IMR-90 (cell line): ENCODE measurements at regions not wholly inside any gene's neighbourhood (a gene's known extent, or its start where the extent isn't known, plus 50 kb on each side); places are given as distances from the start of the nearest gene placed in this dataset.

Source experiments
- ATAC-seq: fragments of 200-7000 bp; cut with Tn5 transposase; 2 replicates; pipeline ENCODE4 v1.9.1; 2020; ENCODE audit warnings: low read depth, mild to moderate bottlenecking, moderate library complexity
- BruUV-seq: library from RNA; stranded (reverse); fragments of 400-500 nt; replicated peaks from 2 replicates; lab custom pipeline; 2021; lab: Mats Ljungman, UMichigan
- CTCF ChIA-PET: fragments of 300-600 bp; formaldehyde crosslinking; extraction: SDS; loops from one replicate; lab custom pipeline; 2021; ENCODE audit warnings: antibody characterized with exemption; lab: Yijun Ruan, JAX
- POLR2A ChIA-PET: fragments of 300-600 bp; sonication (Branson Sonifier 250); formaldehyde crosslinking; loops from one replicate; lab custom pipeline; 2022; ENCODE audit warnings: antibody characterized with exemption; ENCODE audit not compliant: unreplicated experiment; lab: Charles Lee
- DNase-seq: peaks from one replicate; pipeline ENCODE4 v3.0.0; 2013
- H2AFZ ChIP-seq: replicated peaks from 2 replicates; pipeline ENCODE3; 2013; ENCODE audit warnings: low read length, mild to moderate bottlenecking; ENCODE audit not compliant: poor library complexity
- H2AK5ac ChIP-seq: 2 replicates; pipeline ENCODE4 v1.6.1; 2013; ENCODE audit warnings: low read depth, low read length, inconsistent platforms
- H2AK9ac ChIP-seq: replicated peaks from 2 replicates; pipeline ENCODE3; 2013; ENCODE audit warnings: mild to moderate bottlenecking, low read depth, low read length, moderate library complexity; ENCODE audit not compliant: poor library complexity
- H2BK120ac ChIP-seq: 2 replicates; pipeline ENCODE4 v1.6.1; 2013; ENCODE audit warnings: low read depth, low read length, inconsistent platforms
- H2BK15ac ChIP-seq: 3 replicates; pipeline ENCODE4 v1.6.1; 2013; ENCODE audit warnings: low read depth, low read length, inconsistent platforms
- H2BK20ac ChIP-seq: 2 replicates; pipeline ENCODE4 v1.6.1; 2013; ENCODE audit warnings: low read depth, mild to moderate bottlenecking, inconsistent platforms, low read length, moderate library complexity
- H2BK5ac ChIP-seq: 2 replicates; pipeline ENCODE4 v1.6.1; 2013; ENCODE audit warnings: mild to moderate bottlenecking, low read depth, low read length, inconsistent platforms; ENCODE audit not compliant: poor library complexity, severe bottlenecking
- H3K14ac ChIP-seq: replicated peaks from 2 replicates; pipeline ENCODE4 v1.6.1; 2013; ENCODE audit warnings: low read depth, low read length, inconsistent platforms
- H3K18ac ChIP-seq: 2 replicates; pipeline ENCODE4 v1.6.1; 2013; ENCODE audit warnings: low read depth, low read length, control low read depth
- H3K23ac ChIP-seq: 2 replicates; pipeline ENCODE4 v1.6.1; 2013; ENCODE audit warnings: low read depth, low read length, inconsistent platforms
- H3K27ac ChIP-seq: 2 replicates; pipeline ENCODE4 v1.5.1; 2013; ENCODE audit warnings: mild to moderate bottlenecking, control low read depth, low read length; ENCODE audit not compliant: insufficient read depth
- H3K27me3 ChIP-seq: 2 replicates; pipeline ENCODE4 v1.6.1; 2013; ENCODE audit warnings: low read length; ENCODE audit not compliant: control insufficient read depth, insufficient read depth
- H3K36me3 ChIP-seq: 2 replicates; pipeline ENCODE4 v1.6.1; 2013; ENCODE audit warnings: low read length, mixed read lengths; ENCODE audit not compliant: control insufficient read depth, insufficient read depth
- H3K4ac ChIP-seq: 2 replicates; pipeline ENCODE4 v1.6.1; 2013; ENCODE audit warnings: low read depth, low read length, inconsistent platforms
- H3K4me1 ChIP-seq: 2 replicates; pipeline ENCODE4 v1.6.1; 2013; ENCODE audit warnings: low read length, mixed read lengths; ENCODE audit not compliant: control insufficient read depth, insufficient read depth
- H3K4me2 ChIP-seq: 2 replicates; pipeline ENCODE4 v1.6.1; 2013; ENCODE audit warnings: low read depth, mild to moderate bottlenecking, control low read depth, low read length, moderate library complexity
- H3K4me3 ChIP-seq: 2 replicates; pipeline ENCODE4 v1.5.1; 2013; ENCODE audit warnings: low read depth, mild to moderate bottlenecking, control low read depth, low read length, moderate library complexity; ENCODE audit not compliant: insufficient read depth
- H3K56ac ChIP-seq: 2 replicates; pipeline ENCODE4 v1.6.1; 2013; ENCODE audit warnings: low read length, inconsistent platforms; ENCODE audit not compliant: insufficient read depth; ENCODE audit errors: extremely low read depth
- H3K79me1 ChIP-seq, 2 experiments: 2 replicates each; pipeline ENCODE4 v1.6.1; 2013; ENCODE audit warnings: low read length in 2 of 2, inconsistent platforms in 1 of 2, low read depth in 1 of 2
- H3K9ac ChIP-seq: 2 replicates; pipeline ENCODE4 v1.6.1; 2013; ENCODE audit warnings: low read depth, low read length, control low read depth
- H3K9me1 ChIP-seq: 2 replicates; pipeline ENCODE4 v1.6.1; 2013; ENCODE audit warnings: low read length, inconsistent platforms; ENCODE audit not compliant: insufficient read depth
- H3K9me3 ChIP-seq: 2 replicates; pipeline ENCODE4 v1.6.1; 2013; ENCODE audit warnings: low read length; ENCODE audit not compliant: control insufficient read depth, insufficient read depth
- H4K20me1 ChIP-seq: 2 replicates; pipeline ENCODE4 v1.6.1; 2013; ENCODE audit warnings: low read length, inconsistent platforms; ENCODE audit not compliant: insufficient read depth
- H4K5ac ChIP-seq: 2 replicates; pipeline ENCODE4 v1.6.1; 2013; ENCODE audit warnings: mild to moderate bottlenecking, low read depth, low read length, control low read depth
- H4K8ac ChIP-seq, 2 experiments: 2 replicates each; pipeline ENCODE4 v1.6.1; 2013; ENCODE audit warnings: low read depth in 2 of 2, low read length in 2 of 2, control low read depth in 1 of 2, inconsistent platforms in 1 of 2
- H4K91ac ChIP-seq: 2 replicates; pipeline ENCODE4 v1.6.1; 2013; ENCODE audit warnings: low read depth, low read length, inconsistent platforms; ENCODE audit not compliant: insufficient read depth
- BHLHE40 ChIP-seq: fragments of 150-350 bp; IDR thresholded peaks from 2 replicates; pipeline ENCODE4 v1.6.1; 2016; ENCODE audit warnings: mild to moderate bottlenecking, low read depth, low read length
- CEBPB ChIP-seq: IDR thresholded peaks from 2 replicates; pipeline ENCODE4 v1.6.1; 2012; ENCODE audit warnings: low read depth, low read length, improper control_type of control experiment
- CHD1 ChIP-seq: IDR thresholded peaks from 2 replicates; pipeline ENCODE4 v1.6.1; 2012; ENCODE audit warnings: low read depth, low read length, improper control_type of control experiment
- FOS ChIP-seq: fragments of 150-350 bp; IDR thresholded peaks from 2 replicates; pipeline ENCODE4 v1.6.1; 2016; ENCODE audit warnings: low read depth, low read length
- MAFK ChIP-seq: IDR thresholded peaks from 2 replicates; pipeline ENCODE4 v1.6.1; 2012; ENCODE audit warnings: low read depth, low read length, improper control_type of control experiment
- MAZ ChIP-seq: IDR thresholded peaks from 2 replicates; pipeline ENCODE4 v1.6.1; 2012; ENCODE audit warnings: low read depth, mild to moderate bottlenecking, low read length, improper control_type of control experiment, moderate library complexity, borderline replicate concordance
- MXI1 ChIP-seq: IDR thresholded peaks from 2 replicates; pipeline ENCODE4 v1.6.1; 2012; ENCODE audit warnings: low read depth, mild to moderate bottlenecking, low read length, moderate library complexity, borderline replicate concordance
- NFE2L2 ChIP-seq: fragments of 150-350 bp; IDR thresholded peaks from 2 replicates; pipeline ENCODE4 v1.6.1; 2016; ENCODE audit warnings: low read depth, mild to moderate bottlenecking, low read length
- POLR2A ChIP-seq: IDR thresholded peaks from 2 replicates; pipeline ENCODE4 v1.6.1; 2012; ENCODE audit warnings: mild to moderate bottlenecking, low read depth, low read length
- RAD21 ChIP-seq: IDR thresholded peaks from 2 replicates; pipeline ENCODE4 v1.6.1; 2012; ENCODE audit warnings: low read length, improper control_type of control experiment
- RCOR1 ChIP-seq: IDR thresholded peaks from 2 replicates; pipeline ENCODE4 v1.6.1; 2012; ENCODE audit warnings: mild to moderate bottlenecking, low read length, improper control_type of control experiment; ENCODE audit not compliant: insufficient replicate concordance
- RFX5 ChIP-seq: IDR thresholded peaks from 2 replicates; pipeline ENCODE4 v1.8.0; 2012; ENCODE audit warnings: low read depth, mild to moderate bottlenecking, low read length, moderate library complexity
- SMC3 ChIP-seq: fragments of 150-350 bp; IDR thresholded peaks from 2 replicates; pipeline ENCODE4 v1.6.1; 2016; ENCODE audit warnings: low read depth, mild to moderate bottlenecking, antibody characterized with exemption, low read length, moderate library complexity
- WGBS, 2 experiments: methylation state at CpG; one replicate each; pipeline versions ENCODE4 v1.1.5 to v1.1.7; 2013; ENCODE audit warnings: missing lambda C conversion rate in 2 of 2; ENCODE audit not compliant: insufficient read length in 1 of 2; ENCODE audit errors: extremely low coverage in 2 of 2; 5-methylcytosine and 5-hydroxymethylcytosine counted together
- dilution Hi-C: fragments of 300-500 bp; cut with HindIII; formaldehyde crosslinking; loops from one replicate; pipeline ENCODE4 v1.14.3; 2018; ENCODE audit warnings: low sequenced_read_pairs; ENCODE audit not compliant: unreplicated experiment
- in situ Hi-C: fragments of 300-500 bp; cut with MboI; formaldehyde crosslinking; loops from 3 replicates; pipeline ENCODE4 v1.14.3; 2019; ENCODE audit warnings: low sequenced_read_pairs, inconsistent platforms, mixed read lengths
- intact Hi-C: fragments of 100-400 bp; cut with micrococcal nuclease; formaldehyde crosslinking; loops from 2 replicates; pipeline ENCODE4 v1.10.0; 2022
- TF ChIP-seq, protein P1 (sequence below): conservative IDR thresholded peaks from 2 replicates; pipeline ENCODE4 v1.5.1; 2012; ENCODE audit warnings: mild to moderate bottlenecking, low read depth, low read length, improper control_type of control experiment
- TF ChIP-seq, protein P2 (sequence below): fragments of 150-350 bp; IDR thresholded peaks from 2 replicates; pipeline ENCODE4 v1.6.1; 2017; ENCODE audit warnings: mild to moderate bottlenecking, antibody characterized with exemption, low read length, low read depth
- TF ChIP-seq, protein P3 (sequence below): fragments of 150-350 bp; IDR thresholded peaks from 2 replicates; pipeline ENCODE4 v1.6.1; 2016; ENCODE audit warnings: low read depth, mild to moderate bottlenecking, low read length, moderate library complexity, borderline replicate concordance

DNA sequence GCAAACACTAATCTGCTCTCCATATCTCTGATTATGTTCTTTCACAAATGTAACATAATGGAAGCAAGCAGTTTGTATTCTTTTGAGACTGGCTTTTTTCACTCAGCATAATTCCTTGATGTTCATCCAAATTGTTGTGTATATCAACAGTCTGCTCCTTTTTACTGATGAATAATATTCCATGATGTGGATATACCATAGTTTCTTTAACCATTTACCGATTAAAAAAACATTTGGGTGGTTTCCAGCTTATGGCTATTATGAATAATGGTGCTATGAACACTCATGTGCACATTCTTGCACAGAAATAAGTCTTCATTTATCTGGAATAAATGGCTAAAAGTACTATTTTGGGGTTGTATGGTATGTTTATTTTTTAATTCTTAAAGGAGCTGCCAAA lies 708.9 kb downstream of the RFPL4B start:
- no peak overlapping the region for H2AK5ac ChIP-seq
- no peak overlapping the region for H2BK5ac ChIP-seq
- no peak overlapping the region for H3K4me3 ChIP-seq
- no peak overlapping the region for H4K8ac ChIP-seq
- H3K4ac ChIP-seq = no peak overlapping the region
- H2BK15ac ChIP-seq = no peak overlapping the region
- in situ Hi-C loops (no loop called here), intact Hi-C loops (loop anchor here (2.0 kb wide), 1 partner anchor 23 kb away; no protein-coding TSS in a partner anchor), dilution Hi-C loops (no loop called here)
- H3K79me1 ChIP-seq = no peaks in the 10 kb centered on the region
- no peaks in the 10 kb centered on the region for H3K27me3 ChIP-seq
- no peaks in the 10 kb centered on the region; the same call in 1 of the 2 replicates for H3K9me3 ChIP-seq
- no TSS peak for BruUV-seq
- no peak overlapping the region for H4K91ac ChIP-seq
- H2BK120ac ChIP-seq = no peak overlapping the region
- DNase-seq = no peak
- H3K18ac ChIP-seq = no peak overlapping the region
- H3K4me2 ChIP-seq = no peak overlapping the region
- H3K4me1 ChIP-seq = 0 out of 2 replicates have a peak, but pooled peaks cover 2% of the 10 kb centered on the region
- H4K20me1 ChIP-seq = no peaks in the 10 kb centered on the region
- no peak overlapping the region for H3K23ac ChIP-seq
- H3K9me1 ChIP-seq = no peaks in the 10 kb centered on the region; the same call in none of the 2 replicates
- H4K5ac ChIP-seq = no peak overlapping the region
- no peaks in the 10 kb centered on the region for H3K36me3 ChIP-seq
- H2AFZ ChIP-seq = no peak overlapping the region
- no peak overlapping the region for H3K56ac ChIP-seq
- POLR2A ChIA-PET = no interaction called here
- no peak for ATAC-seq
- H3K9ac ChIP-seq = no peak overlapping the region
- no CpG with 5 or more reads among the region's 1 CpG for WGBS, 2 experiments
- H3K14ac ChIP-seq = no peak overlapping the region
- no peak overlapping the region for H3K27ac ChIP-seq
- no peak overlapping the region for H2BK20ac ChIP-seq
- no peak for TF ChIP-seq SMC3
- no peak for TF ChIP-seq POLR2A
- TF ChIP-seq RFX5 = no peak
- no peak for TF ChIP-seq CEBPB
- TF ChIP-seq BHLHE40 = no peak
- TF ChIP-seq, protein P1, sequence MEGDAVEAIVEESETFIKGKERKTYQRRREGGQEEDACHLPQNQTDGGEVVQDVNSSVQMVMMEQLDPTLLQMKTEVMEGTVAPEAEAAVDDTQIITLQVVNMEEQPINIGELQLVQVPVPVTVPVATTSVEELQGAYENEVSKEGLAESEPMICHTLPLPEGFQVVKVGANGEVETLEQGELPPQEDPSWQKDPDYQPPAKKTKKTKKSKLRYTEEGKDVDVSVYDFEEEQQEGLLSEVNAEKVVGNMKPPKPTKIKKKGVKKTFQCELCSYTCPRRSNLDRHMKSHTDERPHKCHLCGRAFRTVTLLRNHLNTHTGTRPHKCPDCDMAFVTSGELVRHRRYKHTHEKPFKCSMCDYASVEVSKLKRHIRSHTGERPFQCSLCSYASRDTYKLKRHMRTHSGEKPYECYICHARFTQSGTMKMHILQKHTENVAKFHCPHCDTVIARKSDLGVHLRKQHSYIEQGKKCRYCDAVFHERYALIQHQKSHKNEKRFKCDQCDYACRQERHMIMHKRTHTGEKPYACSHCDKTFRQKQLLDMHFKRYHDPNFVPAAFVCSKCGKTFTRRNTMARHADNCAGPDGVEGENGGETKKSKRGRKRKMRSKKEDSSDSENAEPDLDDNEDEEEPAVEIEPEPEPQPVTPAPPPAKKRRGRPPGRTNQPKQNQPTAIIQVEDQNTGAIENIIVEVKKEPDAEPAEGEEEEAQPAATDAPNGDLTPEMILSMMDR = no peak
- no peak for TF ChIP-seq MAFK
- TF ChIP-seq MAZ = no peak
- TF ChIP-seq, protein P2, sequence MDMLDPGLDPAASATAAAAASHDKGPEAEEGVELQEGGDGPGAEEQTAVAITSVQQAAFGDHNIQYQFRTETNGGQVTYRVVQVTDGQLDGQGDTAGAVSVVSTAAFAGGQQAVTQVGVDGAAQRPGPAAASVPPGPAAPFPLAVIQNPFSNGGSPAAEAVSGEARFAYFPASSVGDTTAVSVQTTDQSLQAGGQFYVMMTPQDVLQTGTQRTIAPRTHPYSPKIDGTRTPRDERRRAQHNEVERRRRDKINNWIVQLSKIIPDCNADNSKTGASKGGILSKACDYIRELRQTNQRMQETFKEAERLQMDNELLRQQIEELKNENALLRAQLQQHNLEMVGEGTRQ = no peak
- no peak for TF ChIP-seq NFE2L2
- no peak for TF ChIP-seq RAD21
- no peak for TF ChIP-seq RCOR1
- no peak for TF ChIP-seq FOS
- no peak for TF ChIP-seq MXI1
- TF ChIP-seq, protein P3, sequence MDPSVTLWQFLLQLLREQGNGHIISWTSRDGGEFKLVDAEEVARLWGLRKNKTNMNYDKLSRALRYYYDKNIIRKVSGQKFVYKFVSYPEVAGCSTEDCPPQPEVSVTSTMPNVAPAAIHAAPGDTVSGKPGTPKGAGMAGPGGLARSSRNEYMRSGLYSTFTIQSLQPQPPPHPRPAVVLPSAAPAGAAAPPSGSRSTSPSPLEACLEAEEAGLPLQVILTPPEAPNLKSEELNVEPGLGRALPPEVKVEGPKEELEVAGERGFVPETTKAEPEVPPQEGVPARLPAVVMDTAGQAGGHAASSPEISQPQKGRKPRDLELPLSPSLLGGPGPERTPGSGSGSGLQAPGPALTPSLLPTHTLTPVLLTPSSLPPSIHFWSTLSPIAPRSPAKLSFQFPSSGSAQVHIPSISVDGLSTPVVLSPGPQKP = no peak
- TF ChIP-seq CHD1 = no peak
- CTCF ChIA-PET = no interaction called here
- H2AK9ac ChIP-seq = no peak overlapping the region
